OCI-M1 (cell line): ENCODE measurements at regions not wholly inside any gene's neighbourhood (a gene's known extent, or its start where the extent isn't known, plus 50 kb on each side); places are given as distances from the start of the nearest gene placed in this dataset.
A peak's percentile ranks its signal among the peaks of the same experiment; 100 is the strongest.

Source experiments
- DNase-seq: peaks from one replicate; lab custom pipeline; 2025; lab: John Stamatoyannopoulos, UW

DNA sequence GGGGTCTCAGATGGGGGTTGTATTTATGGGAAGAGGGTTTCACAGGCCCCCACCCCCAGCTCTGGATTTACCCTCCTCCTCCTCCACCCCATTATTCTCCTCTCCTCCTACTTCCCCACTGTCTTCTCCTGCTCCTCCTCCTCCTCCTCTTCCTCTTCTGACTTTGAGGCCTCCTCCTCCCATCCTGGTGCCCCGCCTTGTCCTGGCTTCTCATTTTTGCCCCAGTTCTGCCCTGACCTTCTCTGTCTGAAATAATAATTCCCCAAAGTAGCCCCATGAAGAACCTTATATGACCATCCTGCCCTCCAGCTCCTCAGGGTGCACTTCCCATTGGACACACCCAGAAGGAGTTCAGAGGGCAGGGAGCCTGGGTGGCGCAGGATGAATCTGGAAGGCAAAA, 351.4 kb upstream of the GATB start:
- DNase-seq, result no peak

DNA sequence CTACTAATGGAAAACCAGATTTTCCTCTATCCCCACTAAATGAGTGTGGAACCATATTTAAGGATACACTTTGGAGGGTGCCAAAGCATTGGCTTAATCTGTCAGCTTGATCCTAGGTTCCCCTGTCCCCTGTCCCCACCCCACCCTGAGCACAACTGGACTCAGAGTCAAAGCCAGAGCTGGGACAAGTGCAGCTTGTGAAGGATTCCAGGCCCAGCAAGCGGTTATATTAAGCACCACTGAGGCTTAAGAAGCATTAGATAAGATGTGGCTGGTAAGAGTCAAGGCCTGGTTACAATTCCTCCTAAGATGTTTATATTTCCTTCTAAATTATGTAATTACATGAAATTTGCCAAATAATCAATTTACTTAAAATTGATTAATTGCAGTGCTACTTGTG, 350.0 kb upstream of the GATB start:
- no peak for DNase-seq

DNA sequence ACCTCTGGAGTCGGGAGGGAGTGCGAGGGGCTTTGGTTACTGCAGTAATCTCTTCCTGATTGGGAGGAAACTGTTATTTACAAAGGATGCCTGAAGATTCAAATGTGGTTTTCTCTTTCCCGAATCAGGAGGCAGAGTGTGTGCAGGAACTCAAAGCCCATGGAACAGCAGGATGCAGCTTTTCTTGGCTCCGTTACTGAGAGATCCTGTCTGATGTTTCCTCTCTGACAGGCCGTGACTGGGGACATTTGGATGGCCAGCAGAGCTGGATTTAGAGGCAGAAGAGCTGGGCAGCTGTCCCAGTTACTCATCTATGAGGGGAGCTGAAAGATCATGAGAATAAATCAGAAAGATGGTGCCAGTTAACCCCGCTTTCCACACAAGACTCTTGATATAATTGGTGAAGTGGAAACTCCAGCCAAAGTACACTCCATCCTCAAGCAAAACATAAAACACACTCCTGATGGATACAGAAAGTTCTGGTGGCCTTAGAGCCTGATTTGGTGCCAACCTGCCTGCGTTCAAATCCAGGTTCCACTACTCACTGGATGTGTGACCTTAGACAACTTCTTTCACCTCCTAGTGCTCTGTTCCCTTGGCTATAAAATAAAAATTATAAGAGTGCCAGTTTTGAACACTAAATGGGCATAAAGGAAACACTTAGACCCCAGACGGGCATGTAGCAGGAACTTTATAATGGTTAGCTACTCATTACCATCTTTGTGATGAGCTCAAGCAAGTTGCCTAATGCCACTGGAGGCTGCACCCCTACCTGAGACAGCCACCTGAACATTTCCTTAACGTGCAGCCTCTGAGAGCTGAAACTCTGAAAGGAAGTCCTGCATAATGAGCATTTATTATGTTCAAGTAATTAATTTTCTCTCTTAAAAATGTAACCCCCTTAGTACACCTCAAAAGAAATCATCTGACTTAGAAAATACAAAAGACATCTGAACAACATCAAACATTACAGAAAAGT, 349.0 kb upstream of the GATB start:
- no peak for DNase-seq

DNA sequence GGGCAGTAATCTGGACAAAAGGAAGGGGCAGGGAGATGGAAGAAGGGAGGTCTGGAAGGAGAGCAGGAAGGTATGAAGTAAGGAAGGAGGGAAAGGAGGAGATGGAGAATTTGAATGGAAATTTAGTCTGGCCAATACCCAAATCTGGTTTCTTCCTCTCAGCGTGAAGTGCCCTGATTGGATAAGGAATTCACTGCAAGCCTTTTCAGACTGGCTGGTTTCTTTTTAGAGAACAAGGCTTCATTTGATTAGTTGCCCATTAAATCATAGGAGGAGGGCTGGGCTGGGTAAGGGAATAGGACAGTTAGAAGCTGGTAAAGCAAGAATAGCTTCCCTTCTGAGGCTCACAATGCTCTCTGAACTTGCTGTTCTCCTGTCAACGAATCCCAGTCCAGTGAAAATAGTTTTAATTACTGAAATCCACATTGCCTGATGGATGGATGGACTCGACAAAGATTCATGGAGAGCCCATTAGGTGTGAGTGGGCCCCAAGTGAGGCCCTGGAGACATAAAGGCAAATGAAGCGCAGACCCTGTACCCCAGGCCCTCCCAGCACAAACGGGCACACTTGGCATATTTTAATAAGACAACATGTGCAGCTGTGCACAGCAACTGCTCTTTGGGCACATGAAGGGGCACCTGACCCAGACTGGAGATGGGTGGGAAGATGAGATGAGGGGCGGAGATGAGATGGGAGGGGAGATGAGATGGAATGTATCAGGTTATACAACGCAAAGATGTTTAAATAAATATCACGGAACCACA, 347.1 kb upstream of the GATB start:
- DNase-seq, result no peak

DNA sequence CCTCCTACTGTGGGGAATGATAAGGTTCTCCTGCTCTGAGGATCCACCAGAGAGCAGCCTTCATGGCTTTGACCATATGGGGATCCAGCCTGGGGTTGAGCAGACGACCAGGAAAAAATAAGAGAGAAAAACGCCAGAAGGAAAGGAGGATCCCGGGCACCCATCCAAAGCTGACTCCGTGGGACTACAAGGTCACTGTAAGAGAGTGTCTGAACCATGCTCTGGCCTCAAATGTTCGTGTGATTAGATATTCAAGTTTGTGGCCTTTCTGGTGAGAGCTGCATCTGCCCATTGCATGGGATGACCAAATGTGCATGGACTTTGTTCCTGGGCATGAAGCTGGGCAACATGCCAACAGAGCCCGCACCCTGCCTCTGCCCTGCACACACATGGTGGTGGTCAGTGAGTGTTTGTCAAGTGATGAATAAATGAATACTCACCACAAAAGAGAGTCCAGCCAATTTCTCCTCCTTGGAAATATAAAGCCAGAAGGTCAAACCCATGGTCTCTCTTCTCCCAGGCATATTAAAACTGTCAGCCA, 346.0 kb upstream of the GATB start:
- DNase-seq, result no peak

DNA sequence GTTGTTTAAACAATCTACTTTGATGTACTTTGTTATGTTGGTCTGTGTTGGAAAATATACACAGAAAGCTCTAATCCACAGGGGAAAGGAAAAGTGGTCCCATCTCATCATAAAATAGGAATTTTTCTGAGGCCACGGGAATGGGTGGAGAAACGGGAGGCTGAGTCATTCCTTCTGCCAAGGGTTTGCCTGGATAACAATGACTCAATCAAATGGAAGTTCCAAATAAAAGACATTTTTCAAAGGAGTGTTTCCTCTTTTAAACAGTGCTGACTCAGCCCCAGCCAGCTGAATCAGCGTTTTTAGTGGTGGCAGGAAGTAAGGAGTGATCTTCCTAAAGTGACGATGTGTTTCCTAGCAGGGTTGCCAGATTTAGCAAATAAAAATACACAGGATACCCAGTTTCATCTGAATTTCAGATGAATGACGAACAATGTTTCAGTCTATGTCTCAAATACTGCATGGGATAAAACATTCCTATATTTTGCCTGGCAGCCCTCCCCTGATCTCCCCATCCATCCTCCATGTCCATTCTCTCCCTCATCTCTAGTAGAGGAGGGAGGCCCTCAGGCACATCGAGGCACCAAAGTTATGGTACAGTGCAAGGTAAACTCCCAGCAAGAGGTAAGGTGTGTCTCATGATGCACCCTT, 345.4 kb upstream of the GATB start:
- peak; percentile 85 for DNase-seq

DNA sequence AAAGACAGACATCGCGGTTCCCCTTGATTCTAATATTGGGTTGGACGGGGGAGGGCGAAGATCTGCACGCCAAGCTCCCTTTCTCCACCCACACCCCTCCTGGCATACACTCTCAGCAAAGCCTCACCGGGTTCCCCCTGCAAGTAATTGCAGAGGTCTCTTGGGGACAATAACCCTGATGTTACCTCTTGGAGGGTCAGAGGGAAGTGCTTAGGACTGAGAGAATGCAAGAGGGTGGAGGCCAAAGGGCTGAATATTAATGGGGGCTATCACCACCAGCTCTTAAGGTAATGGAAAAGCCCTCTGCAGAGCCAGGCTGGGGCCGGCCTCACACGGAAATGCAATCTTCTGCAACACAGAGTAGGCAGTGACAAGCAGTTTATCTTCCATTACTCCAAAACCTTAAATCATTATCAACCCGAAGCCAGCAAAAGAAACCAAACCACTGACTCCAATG, 344.1 kb upstream of the GATB start:
- peak; percentile 67 for DNase-seq

- DNase-seq, result no peak
Observed at GRCh38 chr4:152104356-152104755, 343.5 kb upstream of the GATB start.

GRCh38 chr4:152103181-152103901, 342.5 kb upstream of the GATB start:
- DNase-seq, result no peak

DNA sequence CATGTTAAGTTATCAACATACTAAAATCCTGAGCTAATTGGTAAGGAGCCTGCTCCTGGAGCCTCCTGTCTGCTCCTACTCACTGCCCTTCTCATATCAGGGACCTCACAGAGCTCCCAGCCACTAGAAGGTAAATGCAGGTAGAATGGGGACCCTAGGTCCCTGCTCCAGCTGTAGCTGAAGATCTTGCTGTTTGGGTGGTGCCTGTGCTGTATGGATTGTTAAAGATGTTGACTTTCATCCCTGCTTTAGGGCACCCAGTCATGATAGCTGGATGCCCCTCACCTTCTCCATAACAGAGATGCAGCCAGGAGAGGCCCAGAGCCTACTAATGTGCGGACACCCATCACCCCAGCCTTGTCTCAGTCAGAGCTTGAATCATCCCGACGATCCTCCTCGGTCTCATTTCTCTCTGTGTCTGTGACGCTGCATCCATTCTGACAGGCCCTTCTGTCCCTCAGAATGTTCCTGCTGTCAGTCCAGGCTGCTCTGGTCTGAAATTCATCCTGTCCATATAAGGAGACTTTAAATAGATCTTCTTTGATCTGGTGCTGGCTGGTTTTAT, 341.7 kb upstream of the GATB start:
- no peak for DNase-seq

- no peak for DNase-seq
Observed at GRCh38 chr4:152101556-152102435, 341.0 kb upstream of the GATB start.

GRCh38 chr4:152100379-152101201, 339.8 kb upstream of the GATB start:
- no peak for DNase-seq

DNA sequence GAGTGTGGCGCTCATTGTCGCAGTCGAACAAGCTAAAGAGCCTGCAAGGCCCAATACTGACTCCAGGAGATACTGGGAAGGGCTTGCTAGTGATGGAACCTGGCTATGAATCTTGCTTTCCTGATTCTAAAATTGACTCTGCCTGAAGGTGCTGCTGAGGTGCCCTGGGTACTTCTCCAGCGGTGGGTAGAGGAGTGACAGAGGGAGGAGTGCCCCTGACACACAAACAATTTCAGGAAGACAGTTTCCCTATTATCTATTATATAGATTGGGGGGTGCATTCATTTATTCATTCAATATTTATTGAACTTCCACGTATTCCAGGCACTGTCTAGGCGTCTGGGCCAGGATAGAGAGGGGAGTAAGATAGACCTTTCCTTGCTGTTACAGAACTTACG, 339.2 kb upstream of the GATB start:
- no peak for DNase-seq

DNA sequence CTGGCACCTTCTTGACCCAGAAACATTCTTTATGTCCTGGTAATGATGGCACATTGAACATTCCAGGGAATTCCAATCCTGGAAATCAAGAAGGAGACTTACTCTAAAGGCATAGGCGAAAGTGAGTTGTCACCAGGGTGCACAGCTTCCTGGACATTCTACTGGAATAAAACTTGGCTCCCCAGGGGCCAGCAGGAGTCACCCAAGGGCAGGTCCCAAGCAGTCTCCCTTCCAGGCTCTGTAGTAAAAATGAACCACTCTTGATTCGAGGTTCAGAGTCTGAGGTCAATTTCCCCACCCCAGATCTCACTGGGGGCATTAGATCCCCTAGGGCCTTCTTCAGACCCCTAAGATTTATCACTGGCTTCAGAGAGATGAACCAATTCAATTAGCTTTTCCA, 338.7 kb upstream of the GATB start:
- peak; percentile 18 for DNase-seq

- DNase-seq, result no peak
Observed at GRCh38 chr4:152099061-152099425, 338.2 kb upstream of the GATB start.

- DNase-seq, result no peak
Observed at GRCh38 chr4:152098365-152099060, 337.7 kb upstream of the GATB start.

GRCh38 chr4:152097371-152097770, 336.6 kb upstream of the GATB start:
- no peak for DNase-seq

GRCh38 chr4:152095701-152096070, 334.9 kb upstream of the GATB start:
- no peak for DNase-seq
